ENCODE measurements at regions not wholly inside any gene's neighbourhood (a gene's known extent, or its start where the extent isn't known, plus 50 kb on each side); places are given as distances from the start of the nearest gene placed in this dataset.

DNA sequence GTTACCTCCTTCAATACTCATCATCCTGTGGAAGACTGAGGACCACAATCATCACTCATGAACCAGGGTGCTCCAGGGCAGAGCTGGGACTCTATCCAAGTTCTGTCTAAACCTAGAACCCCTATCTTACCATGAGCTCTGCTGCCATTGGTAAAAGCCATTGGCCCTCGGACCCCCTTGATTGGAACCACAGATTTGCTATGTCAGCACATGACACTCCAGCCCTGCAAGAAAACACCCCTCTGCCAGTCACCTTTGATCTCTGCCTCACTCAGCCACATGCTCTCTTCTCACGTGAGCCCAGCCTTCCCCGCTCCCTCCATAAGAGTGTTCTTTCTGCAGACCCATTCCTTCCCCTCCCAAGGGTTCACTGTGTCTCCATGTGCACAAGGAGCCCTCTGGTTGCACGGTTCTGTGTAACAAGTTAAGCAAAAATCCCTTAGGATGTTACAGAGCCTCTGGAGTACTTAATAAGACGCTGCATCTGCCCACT lies 468.8 kb upstream of the DYNLRB2 start:
- intact Hi-C loops (cut with micrococcal nuclease; ENCODE audit: unreplicated experiment) = no loop called here
- CTCF ChIA-PET = no interaction called here
- Histone ChIP-seq H3K27me3 (replicated peaks; ENCODE audit: insufficient read depth, low read depth, low read length, poor library complexity) (no peaks in the 10 kb centered on the region), H3K4me1 (ENCODE audit: insufficient read depth, low read length, poor library complexity, severe bottlenecking) (no peaks in the 10 kb centered on the region), H3K27ac (ENCODE audit: low read depth, low read length, poor library complexity, severe bottlenecking) (no peak overlapping the region), H3K9me3 (ENCODE audit: low read depth, low read length, poor library complexity, severe bottlenecking) (peaks cover 3% of the 10 kb centered on the region), H3K4me3 (ENCODE audit: low read depth, low read length, poor library complexity, severe bottlenecking) (no peak overlapping the region), H3K36me3 (ENCODE audit: insufficient read depth, low read length, poor library complexity, severe bottlenecking) (no peaks in the 10 kb centered on the region)
- POLR2A ChIA-PET (ENCODE audit: low non-redundant PET) = interaction anchor here (0.6 kb wide), 1 partner anchor 73 kb away, joined by 9 read pairs; no protein-coding TSS in a partner anchor
- TF ChIP-seq EZH2 (IDR thresholded peaks at IDR 0.05; ENCODE audit: borderline replicate concordance, low read depth, low read length, poor library complexity, severe bottlenecking) = no peak
- TF ChIP-seq, protein P1, sequence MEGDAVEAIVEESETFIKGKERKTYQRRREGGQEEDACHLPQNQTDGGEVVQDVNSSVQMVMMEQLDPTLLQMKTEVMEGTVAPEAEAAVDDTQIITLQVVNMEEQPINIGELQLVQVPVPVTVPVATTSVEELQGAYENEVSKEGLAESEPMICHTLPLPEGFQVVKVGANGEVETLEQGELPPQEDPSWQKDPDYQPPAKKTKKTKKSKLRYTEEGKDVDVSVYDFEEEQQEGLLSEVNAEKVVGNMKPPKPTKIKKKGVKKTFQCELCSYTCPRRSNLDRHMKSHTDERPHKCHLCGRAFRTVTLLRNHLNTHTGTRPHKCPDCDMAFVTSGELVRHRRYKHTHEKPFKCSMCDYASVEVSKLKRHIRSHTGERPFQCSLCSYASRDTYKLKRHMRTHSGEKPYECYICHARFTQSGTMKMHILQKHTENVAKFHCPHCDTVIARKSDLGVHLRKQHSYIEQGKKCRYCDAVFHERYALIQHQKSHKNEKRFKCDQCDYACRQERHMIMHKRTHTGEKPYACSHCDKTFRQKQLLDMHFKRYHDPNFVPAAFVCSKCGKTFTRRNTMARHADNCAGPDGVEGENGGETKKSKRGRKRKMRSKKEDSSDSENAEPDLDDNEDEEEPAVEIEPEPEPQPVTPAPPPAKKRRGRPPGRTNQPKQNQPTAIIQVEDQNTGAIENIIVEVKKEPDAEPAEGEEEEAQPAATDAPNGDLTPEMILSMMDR (conservative IDR thresholded peaks at IDR 0.05; ENCODE audit: low read depth, low read length) = no peak
- DNase-seq (ENCODE audit: low spot score) = no peak
- no TSS peak for BruUV-seq (replicated peaks)

DNA sequence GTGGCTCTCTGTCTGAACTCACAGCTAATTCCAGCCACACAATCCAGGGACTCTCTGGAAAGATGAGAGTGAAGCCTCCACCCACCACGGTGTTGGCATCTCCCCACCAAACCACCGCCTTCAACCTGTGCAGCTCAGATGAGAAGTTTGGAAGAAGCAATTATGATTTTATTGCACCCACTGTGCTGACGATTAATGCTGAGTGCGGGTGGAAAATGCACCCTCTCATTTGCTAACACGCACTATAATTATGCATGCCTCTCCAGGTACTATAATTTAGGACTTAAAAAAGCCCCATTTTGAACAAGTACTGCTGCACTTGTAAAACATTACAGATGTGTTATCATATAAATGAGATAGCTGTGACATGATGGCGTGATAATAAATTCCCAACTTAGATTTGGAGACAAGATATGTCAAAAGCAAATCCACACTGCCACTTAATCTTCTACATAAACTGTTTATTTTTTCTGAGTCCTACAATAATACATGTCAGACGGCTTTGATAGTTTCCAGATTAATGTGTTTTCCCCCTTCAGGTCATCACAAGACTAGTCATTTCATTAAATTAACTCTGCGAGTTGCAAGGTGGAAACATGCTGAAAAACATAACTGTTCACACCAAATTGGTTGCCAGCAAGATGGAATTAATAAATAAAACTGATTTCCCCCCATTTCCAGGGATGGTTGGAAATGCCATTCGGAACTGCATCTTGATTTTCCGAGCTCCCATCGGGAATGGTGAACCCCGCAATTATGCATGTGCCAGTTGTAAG lies 466.5 kb upstream of the MAF start:
- Histone ChIP-seq H3K27me3 (replicated peaks; ENCODE audit: insufficient read depth, low read depth, low read length, poor library complexity) (no peaks in the 10 kb centered on the region), H3K27ac (ENCODE audit: low read depth, low read length, poor library complexity, severe bottlenecking) (no peak overlapping the region), H3K4me3 (ENCODE audit: low read depth, low read length, poor library complexity, severe bottlenecking) (no peak overlapping the region), H3K9me3 (ENCODE audit: low read depth, low read length, poor library complexity, severe bottlenecking) (peaks cover 7% of the 10 kb centered on the region), H3K36me3 (ENCODE audit: insufficient read depth, low read length, poor library complexity, severe bottlenecking) (no peaks in the 10 kb centered on the region), H3K4me1 (ENCODE audit: insufficient read depth, low read length, poor library complexity, severe bottlenecking) (no peaks in the 10 kb centered on the region)
- CTCF ChIA-PET = no interaction called here
- intact Hi-C loops (cut with micrococcal nuclease; ENCODE audit: unreplicated experiment) = no loop called here
- BruUV-seq (replicated peaks) = no TSS peak
- no peak for DNase-seq (ENCODE audit: low spot score)
- TF ChIP-seq, protein P1 (conservative IDR thresholded peaks at IDR 0.05; ENCODE audit: low read depth, low read length) = no peak
- TF ChIP-seq EZH2 (IDR thresholded peaks at IDR 0.05; ENCODE audit: borderline replicate concordance, low read depth, low read length, poor library complexity, severe bottlenecking) = no peak
- POLR2A ChIA-PET (ENCODE audit: low non-redundant PET) = no interaction called here

DNA sequence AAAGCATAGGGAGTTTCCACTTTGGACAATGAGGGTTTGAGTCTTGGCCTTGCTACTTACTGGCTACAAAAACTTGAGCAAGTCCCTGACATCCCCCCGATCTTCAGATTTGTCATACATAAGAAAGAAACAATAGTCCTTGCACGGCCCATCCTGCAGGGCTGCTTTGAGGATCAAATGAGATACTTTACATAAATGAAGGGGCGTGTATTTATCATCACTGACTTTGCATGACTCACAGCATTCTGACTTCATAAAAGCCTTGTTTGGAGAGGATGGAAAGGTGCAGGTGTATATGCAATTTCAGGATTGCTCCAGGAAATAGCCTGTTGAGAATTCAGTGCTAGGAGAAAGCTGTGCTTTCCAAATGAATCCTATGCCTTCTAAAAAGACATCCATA lies 465.0 kb upstream of the MAF start:
- Histone ChIP-seq H3K36me3 (ENCODE audit: insufficient read depth, low read length, poor library complexity, severe bottlenecking) (no peaks in the 10 kb centered on the region), H3K4me3 (ENCODE audit: low read depth, low read length, poor library complexity, severe bottlenecking) (no peak overlapping the region), H3K27ac (ENCODE audit: low read depth, low read length, poor library complexity, severe bottlenecking) (no peak overlapping the region), H3K27me3 (replicated peaks; ENCODE audit: insufficient read depth, low read depth, low read length, poor library complexity) (no peaks in the 10 kb centered on the region), H3K4me1 (ENCODE audit: insufficient read depth, low read length, poor library complexity, severe bottlenecking) (no peaks in the 10 kb centered on the region), H3K9me3 (ENCODE audit: low read depth, low read length, poor library complexity, severe bottlenecking) (peaks cover 8% of the 10 kb centered on the region)
- DNase-seq (ENCODE audit: low spot score) = no peak
- intact Hi-C loops (cut with micrococcal nuclease; ENCODE audit: unreplicated experiment) = no loop called here
- no TSS peak for BruUV-seq (replicated peaks)
- POLR2A ChIA-PET (ENCODE audit: low non-redundant PET) = no interaction called here
- no peak for TF ChIP-seq EZH2 (IDR thresholded peaks at IDR 0.05; ENCODE audit: borderline replicate concordance, low read depth, low read length, poor library complexity, severe bottlenecking)
- TF ChIP-seq, protein P1 (conservative IDR thresholded peaks at IDR 0.05; ENCODE audit: low read depth, low read length) = no peak
- CTCF ChIA-PET = no interaction called here
